Fibroblast of the conjunctiva (primary cell): ENCODE measurements at regions not wholly inside any gene's neighbourhood (a gene's known extent, or its start where the extent isn't known, plus 50 kb on each side); places are given as distances from the start of the nearest gene placed in this dataset.
"Not testable (repeated sequence)": the region's sequence is repeated elsewhere in the genome, so short reads cannot be mapped to it uniquely, and the experiment has no call there.

Experiments
- DNase-seq: peaks from one replicate; pipeline ENCODE4 v3.0.0-alpha.2; 2010; ENCODE audit warnings: low read depth

DNA sequence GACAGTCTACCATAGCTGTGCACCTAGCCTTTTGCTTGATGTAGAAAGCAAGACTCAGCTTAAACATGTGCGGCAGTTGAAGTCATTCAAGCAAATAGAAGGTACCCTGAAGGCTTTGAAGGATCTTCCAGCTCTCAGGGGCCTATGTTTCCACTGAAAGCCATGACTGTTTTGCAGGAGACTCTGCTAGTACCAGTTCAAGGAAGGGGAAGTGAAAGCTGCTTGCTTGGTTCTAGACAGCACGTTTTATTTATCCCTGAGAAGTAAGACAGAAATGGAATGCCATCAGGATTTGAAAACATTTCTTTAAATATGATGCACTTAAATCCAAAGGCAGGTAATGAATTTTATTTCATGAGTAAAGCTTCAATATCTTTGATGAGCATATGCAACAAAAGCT is 311.4 kb downstream of the PDCD6IP start:
- no peak for DNase-seq

- no peak for DNase-seq
Measured at GRCh38 chr3:34111361-34111760, 312.9 kb downstream of the PDCD6IP start.

DNA sequence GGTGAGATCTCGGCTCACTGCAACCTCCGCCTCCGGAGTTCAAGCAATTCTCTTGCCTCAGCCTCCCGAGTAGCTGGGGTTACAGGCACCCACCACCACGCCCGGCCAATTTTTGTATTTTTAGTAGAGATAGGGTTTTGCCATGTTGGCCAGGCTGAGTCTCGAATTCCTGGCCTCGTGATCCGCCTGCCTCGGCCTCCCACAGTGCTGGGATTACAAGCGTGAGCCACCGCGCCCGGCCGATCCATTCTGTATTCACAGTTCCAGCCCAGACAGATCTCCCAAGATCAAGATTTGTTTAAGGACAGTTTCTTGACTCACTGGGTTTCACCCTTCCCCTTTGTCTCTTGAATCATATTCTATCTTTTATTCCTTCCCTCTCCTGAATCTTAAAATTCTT is 313.8 kb downstream of the PDCD6IP start:
- DNase-seq = not testable (repeated sequence)

DNA sequence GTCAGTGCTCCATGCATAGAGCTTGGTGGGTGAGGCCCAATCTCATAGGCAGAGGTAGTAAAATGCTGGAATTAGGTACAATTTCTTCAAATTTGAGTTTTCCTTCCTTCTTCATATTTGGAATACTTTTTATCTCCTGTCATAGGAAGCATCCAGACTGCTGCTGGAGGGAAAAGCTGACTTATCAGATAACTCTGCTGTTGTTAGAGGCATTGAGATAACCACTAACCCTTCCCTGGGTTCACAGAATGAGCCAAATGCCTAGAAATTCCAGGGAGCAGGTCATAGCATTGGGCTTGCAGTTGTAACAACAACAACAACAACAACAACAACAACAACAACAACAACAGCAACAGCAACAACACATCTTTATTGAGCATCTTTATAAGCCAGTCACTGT is 332.7 kb downstream of the PDCD6IP start:
- DNase-seq = no peak

GRCh38 chr3:34132069-34132692 is 333.8 kb downstream of the PDCD6IP start:
- no peak for DNase-seq

- DNase-seq = no peak
Measured at GRCh38 chr3:34139566-34139965, 341.1 kb downstream of the PDCD6IP start.

GRCh38 chr3:34140616-34141015 is 342.2 kb downstream of the PDCD6IP start:
- DNase-seq = no peak

- no peak for DNase-seq
Measured at GRCh38 chr3:34141841-34142337, 343.5 kb downstream of the PDCD6IP start.

- DNase-seq = no peak
Measured at GRCh38 chr3:34145796-34146195, 347.4 kb downstream of the PDCD6IP start.

DNA sequence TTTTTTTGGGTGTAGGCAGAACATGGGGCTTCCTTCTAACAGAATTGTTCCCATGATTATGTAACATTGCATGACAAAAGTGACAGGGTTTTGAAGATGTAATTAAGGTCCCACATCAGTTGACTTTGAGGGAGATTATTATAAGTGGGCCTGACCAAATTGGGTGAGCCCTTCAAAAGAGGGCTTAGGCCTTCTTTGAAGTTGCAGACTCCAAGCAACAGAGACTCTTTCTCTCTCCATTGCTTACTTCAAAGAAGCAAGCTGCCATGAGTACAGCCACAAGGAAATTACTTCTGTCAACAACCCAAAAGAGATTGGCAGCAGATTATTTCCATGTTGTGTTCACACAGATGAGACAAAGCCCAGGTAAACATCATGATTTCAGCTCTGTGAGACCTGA is 348.2 kb downstream of the PDCD6IP start:
- DNase-seq = no peak

DNA sequence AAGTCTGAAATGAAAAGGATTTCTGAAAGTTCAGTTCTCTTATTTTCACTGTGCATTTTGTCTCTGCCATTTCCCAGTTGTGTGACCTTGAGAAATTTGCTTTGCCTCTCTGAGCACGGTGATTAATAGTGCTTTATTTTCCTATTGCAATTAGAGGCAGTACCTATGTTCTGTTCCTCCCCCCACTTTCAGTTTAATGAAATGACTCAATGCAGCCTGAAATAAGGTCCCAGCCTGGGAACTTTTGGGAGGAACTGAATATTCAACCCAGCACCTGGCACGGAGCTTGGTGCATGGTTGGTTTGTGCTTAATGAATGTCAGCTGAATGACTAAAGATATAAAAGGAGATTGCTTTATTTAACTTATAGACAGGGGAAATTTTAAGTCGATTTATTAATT is 352.6 kb downstream of the PDCD6IP start:
- no peak for DNase-seq

DNA sequence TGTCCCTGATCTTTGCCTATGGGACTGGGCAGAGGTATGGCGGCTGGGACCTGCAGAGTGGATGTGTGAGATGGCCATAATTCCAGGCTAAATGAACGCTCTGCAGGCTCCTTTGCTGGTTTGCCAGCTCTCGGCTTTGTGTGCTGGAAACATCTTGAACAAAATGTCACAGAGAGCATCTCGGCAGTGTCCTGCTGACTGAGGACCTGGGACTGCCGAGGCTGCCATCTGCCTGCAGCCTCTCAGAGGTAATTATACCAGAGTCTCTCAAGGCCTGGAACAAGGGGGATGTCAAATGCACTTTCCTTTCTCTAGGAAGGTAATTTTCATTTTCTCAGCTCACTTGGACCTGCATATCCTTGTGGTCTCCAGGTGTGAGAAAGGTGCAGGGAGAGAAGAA is 354.2 kb downstream of the PDCD6IP start:
- no peak for DNase-seq

GRCh38 chr3:34155108-34155507 is 356.7 kb downstream of the PDCD6IP start:
- DNase-seq = no peak

DNA sequence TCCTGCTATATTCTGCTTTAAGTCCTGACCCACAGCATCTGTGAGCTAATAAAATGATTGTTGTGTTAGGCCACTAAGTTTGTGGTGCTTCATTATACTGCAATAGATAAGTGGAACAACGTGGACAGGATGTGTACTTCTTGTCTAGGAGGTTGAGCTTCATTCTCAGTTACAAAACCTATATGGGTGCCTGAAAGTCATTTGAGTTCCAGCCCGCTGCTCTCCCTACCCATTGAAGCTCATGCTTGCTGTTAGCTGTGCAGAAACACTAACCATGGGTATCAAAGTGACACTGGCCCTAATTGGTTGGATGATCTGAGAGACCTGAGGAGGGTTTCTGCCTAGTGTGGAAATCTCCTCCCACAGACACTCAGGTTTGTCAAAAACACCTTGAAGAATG is 357.2 kb downstream of the PDCD6IP start:
- no peak for DNase-seq

DNA sequence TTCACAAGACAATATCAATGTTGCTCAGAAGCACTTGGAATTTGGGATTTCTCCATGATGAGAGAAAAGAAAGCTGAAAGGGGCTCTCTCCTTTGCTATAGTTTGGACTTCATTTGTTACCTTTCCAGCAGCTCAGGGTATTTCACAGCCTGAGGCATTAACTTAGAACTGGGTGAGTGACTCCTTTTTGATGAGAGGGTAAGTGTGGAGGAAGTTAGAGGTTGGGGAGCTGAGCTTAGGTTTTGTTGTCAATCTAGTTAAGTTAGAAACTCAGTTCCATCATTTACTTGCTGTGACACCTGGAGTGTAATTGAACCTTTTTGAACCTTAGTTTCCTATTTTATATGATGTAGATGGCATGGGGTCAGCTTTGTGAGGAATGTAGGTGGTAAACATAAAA is 359.1 kb downstream of the PDCD6IP start:
- no peak for DNase-seq

DNA sequence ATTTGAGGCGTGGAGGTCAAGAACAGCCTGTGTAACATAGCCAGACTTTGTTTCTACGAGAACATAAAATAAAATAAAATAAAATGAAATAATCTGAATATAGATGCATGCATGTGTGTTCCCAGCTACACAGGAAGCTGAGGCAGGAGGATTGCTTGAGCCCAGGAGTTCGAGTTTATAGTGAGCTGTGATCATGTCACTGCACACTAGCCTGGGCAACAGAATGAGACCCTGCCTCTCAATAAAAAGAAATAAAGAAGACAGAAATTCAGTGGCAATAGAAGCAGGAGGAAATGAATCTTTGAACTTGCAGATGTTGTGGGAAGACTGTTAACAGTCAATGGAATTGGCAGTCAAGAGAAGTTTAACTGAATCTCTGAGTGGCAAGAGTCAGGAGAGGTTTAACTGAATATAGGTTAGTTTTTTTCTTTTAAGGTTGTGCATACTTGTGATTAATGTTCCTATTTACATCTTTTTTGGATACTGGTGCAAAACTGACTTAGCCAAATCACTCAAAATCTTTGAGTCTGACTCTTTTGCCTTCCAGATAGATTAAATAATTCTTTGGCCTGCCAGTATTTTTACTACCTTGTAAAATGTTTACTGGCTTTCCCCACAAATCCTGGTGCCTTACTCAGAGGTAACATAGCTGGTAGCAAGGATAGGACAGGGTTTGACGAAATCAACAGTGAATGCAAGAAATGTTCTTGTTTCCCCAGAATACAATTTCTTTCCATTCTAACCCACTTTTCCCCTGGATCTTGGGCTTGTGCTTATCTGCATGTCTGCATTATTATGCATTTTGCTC is 361.4 kb downstream of the PDCD6IP start:
- DNase-seq = no peak

DNA sequence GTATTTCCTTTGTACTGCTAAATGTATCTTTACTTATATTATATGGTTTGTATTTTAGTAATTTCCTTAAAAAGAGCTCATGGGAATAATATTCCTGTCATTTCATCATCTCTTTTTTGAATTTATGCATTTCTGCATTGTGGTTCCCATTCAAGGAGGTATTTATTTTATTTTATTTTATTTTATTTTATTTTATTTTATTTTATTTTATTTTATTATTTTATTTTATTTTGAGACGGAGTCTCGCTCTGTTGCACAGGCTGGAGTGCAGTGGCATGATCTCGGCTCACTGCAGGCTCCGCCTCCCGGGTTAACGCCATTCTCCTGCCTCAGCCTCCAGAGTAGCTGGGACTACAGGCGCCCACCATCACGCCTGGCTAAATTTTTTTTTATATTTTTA is 371.2 kb downstream of the PDCD6IP start:
- not testable (repeated sequence) for DNase-seq

- no peak for DNase-seq
Measured at GRCh38 chr3:34174740-34175139, 376.3 kb downstream of the PDCD6IP start.

GRCh38 chr3:34175636-34176176 is 377.3 kb downstream of the PDCD6IP start:
- DNase-seq = no peak

GRCh38 chr3:34176723-34177122 is 378.3 kb downstream of the PDCD6IP start:
- no peak for DNase-seq

DNA sequence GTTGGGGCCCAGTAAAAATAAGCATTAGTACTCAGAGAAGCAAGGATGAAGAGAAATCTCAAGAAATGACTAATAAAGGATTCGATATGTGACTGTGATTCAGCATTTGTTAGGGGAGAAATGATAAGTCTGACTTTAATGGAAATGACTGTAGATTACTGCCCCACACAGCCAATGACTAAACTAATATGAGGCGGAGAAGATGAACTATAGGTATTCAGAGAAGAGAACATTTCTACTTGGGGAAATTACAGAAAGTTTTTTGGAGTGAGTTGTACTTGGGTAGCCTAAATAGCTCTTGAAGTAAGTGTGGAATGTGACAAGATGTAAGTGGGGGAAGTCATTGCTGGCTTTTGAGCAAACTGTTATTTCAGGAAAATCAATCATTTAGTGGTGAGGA is 380.0 kb downstream of the PDCD6IP start:
- DNase-seq = no peak

DNA sequence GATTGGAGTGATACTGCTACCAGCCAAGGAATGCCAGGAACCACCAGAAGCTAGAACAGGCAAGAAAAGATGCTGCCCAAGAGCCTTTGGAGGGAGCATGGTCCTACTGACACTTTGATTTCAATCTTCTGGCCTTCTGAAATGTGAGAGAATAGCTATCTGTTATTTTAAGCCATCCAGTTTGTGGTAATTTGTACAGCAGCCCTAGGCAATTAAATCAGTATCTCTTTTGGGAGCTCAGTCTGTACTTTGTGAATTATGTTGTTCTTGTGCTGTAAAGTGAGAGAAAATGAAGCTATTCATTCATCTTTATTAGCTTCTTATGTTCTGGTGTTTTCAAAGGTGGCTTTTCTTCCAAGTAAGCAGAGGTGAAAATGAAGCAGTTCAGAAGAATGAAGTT is 381.3 kb downstream of the PDCD6IP start:
- DNase-seq = no peak

DNA sequence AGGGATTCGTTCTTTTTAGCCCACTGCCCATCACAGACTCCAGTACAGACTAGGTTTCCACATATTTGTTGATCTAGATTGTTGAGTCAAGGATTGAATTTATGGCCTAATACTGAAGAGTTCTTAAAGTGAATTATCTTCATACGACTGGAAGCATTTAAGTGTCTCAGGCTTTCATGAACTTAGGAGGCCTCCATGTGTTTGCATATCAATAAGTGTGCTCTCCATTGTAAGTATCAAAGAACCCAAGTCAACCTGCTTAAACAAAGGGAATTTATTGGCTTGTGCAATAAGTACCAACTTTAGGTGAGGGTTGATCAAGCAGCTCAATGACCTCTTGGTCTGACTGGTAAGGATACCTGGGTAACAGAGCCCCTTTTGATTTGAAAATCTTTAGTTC is 382.1 kb downstream of the PDCD6IP start:
- DNase-seq = no peak
